SJSA1 (cell line): ENCODE measurements at regions not wholly inside any gene's neighbourhood (a gene's known extent, or its start where the extent isn't known, plus 50 kb on each side); places are given as distances from the start of the nearest gene placed in this dataset.
A peak's percentile ranks its signal among the peaks of the same experiment; 100 is the strongest.
"Not testable (repeated sequence)": the region's sequence is repeated elsewhere in the genome, so short reads cannot be mapped to it uniquely, and the experiment has no call there.

Experiments used
- DNase-seq, 2 experiments: peaks; one replicate each; pipeline ENCODE4 v3.0.0-alpha.2; 2015 to 2020; ENCODE audit warnings: low spot score in 2 of 2, low read depth in 1 of 2
- H3K27ac ChIP-seq: fragments of 250-450 bp; sonication (Bioruptor Pico); 2 replicates; pipeline ENCODE4 v1.5.1; 2020; ENCODE audit warnings: mild to moderate bottlenecking, moderate library complexity
- H3K27me3 ChIP-seq: fragments of 250-450 bp; sonication (Bioruptor Pico); replicated peaks from 2 replicates; pipeline ENCODE4 v1.5.1; 2020; ENCODE audit warnings: mild to moderate bottlenecking, moderate library complexity
- H3K36me3 ChIP-seq: fragments of 250-450 bp; sonication (Bioruptor Pico); 2 replicates; pipeline ENCODE4 v1.5.1; 2020; ENCODE audit warnings: mild to moderate bottlenecking
- H3K4me1 ChIP-seq: fragments of 250-450 bp; sonication (Bioruptor Pico); replicated peaks from 2 replicates; pipeline ENCODE4 v1.6.1; 2021; ENCODE audit warnings: mild to moderate bottlenecking
- H3K4me3 ChIP-seq: fragments of 250-450 bp; sonication (Bioruptor Pico); 2 replicates; pipeline ENCODE4 v1.5.1; 2020; ENCODE audit warnings: mild to moderate bottlenecking
- H3K9me3 ChIP-seq: fragments of 250-450 bp; sonication (Bioruptor Pico); replicated peaks from 2 replicates; pipeline ENCODE4 v1.5.1; 2020; ENCODE audit warnings: mild to moderate bottlenecking

DNA sequence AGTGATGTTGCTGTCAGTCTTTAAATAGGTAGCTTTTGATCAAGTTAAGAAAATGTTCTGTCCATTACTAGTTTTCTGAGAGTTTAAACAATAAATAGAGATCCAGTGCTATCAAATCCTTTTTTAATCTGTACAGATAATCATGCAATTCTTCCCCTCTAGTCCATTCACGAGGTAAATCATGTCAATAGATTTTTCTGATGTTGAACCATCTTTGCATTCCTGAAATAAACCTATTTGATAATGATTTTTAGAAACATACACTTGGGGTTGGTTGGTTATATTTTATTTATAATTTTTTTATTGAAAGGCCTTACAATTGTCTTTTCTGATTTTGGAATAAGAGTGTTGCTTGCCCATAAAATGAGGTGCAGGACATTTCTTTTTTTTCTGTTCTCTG lies 95.0 kb downstream of the FAM53A start:
- Histone ChIP-seq H3K9me3 (no peaks in the 10 kb centered on the region), H3K36me3 (no peaks in the 10 kb centered on the region), H3K4me1 (no peaks in the 10 kb centered on the region), H3K4me3 (no peak overlapping the region), H3K27ac (no peak overlapping the region), H3K27me3 (no peaks in the 10 kb centered on the region)
- no peak for DNase-seq

DNA sequence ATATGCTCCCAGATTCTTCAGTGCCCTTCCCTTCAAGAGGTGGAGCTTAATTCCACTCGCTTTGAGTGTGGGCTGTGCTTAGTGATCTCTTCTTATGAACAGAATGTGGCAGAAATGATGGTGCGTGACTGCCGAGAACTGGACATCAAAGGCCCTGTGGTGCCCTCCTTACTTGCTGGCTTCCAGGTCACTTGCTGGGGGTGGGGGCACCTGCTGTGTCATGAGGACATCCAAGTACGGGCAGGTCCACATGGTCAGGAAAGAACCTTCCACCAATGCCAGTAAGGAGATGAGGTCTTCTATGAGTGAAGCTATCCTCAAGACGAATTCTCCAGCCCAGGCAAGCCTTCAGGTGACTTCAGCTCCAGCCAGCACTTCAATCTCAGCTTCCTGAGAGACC lies 95.8 kb downstream of the FAM53A start:
- H3K36me3 ChIP-seq = no peaks in the 10 kb centered on the region
- no peak for DNase-seq
- no peak overlapping the region for H3K27ac ChIP-seq
- no peaks in the 10 kb centered on the region for H3K27me3 ChIP-seq
- no peaks in the 10 kb centered on the region for H3K9me3 ChIP-seq
- H3K4me3 ChIP-seq = no peak overlapping the region
- no peaks in the 10 kb centered on the region for H3K4me1 ChIP-seq

DNA sequence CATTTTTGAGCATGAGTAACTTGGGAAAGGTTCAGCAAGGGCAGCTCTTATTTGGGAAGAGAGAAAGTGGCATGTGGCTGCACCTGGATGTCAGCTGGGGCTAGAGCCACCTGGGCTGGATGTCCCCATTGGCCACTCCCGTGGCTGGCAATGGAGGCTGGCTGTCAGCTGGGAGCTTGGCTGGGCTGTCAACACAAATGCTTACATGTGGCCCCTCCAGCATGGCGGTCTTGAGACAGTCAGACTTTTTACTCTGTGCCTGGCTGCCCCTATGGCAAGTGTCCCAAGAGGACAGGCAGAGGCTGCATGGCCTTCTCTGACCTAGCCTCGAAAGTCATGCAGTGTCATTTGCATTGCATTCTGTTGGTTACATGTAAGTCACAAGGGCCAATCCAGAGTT lies 99.6 kb downstream of the FAM53A start:
- no peak overlapping the region for H3K27ac ChIP-seq
- H3K4me1 ChIP-seq = 0 out of 2 replicates have a peak, but pooled peaks cover 2% of the 10 kb centered on the region
- no peaks in the 10 kb centered on the region for H3K36me3 ChIP-seq
- no peak overlapping the region for H3K4me3 ChIP-seq
- H3K9me3 ChIP-seq = no peaks in the 10 kb centered on the region
- H3K27me3 ChIP-seq = no peaks in the 10 kb centered on the region
- no peak for DNase-seq

DNA sequence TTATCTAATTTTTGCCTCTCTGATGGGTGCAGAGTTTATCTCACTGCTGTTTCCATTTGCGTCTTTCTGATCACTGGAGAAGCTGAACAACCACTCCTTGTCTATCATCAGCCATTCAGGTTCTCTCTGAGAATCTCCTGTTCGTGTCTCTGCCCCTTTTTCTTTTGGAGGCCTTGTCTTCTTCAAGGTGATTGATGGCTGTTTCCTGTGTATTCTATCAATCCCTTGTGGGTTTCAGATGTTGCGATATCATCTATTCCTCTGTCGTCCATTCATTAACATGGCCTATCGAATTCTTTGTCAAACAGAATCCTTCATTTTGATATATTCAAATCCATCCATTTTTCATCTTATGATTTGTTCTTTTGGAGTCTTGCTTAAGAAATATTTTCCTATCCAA lies 100.3 kb downstream of the FAM53A start:
- H3K27me3 ChIP-seq = no peaks in the 10 kb centered on the region
- H3K9me3 ChIP-seq = no peaks in the 10 kb centered on the region
- H3K4me3 ChIP-seq = no peak overlapping the region
- no peak for DNase-seq
- H3K4me1 ChIP-seq = 0 out of 2 replicates have a peak, but pooled peaks cover 4% of the 10 kb centered on the region
- H3K27ac ChIP-seq = no peak overlapping the region
- no peaks in the 10 kb centered on the region for H3K36me3 ChIP-seq

DNA sequence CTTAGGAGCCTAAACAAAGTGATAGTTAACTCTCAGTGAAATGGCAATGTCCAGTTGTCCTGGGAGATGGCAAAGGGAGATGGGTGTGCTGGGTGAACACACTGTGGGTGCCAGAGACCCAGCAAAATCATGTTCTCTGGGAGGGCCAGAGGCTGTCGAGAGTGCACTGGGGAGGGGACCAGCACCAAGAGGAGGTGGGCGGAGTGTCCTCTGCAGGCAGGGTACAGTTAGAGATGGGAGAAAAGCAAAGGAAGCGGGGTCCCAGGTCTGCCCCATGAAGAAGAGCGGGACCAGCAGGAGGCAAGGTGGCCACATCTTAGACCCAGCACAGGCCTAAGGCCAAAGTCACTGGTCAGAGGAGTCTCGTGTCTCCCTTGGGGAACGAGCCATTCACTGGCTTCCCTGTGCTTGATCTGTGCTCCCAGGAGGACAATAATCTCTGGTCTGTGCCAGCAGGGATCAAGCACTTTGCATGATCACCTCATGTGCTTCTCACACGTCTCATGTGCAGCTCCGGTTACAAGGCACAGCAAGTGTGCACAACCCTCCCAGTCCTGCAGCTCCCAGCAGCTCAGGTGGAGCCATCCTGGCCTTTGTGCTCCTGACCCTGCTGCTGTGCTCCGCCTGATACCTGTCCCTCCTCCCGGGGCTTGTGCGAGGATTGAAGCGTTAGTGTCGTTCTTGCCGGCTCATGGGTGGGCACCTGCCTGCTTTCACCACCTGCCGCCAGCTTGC lies 100.9 kb downstream of the FAM53A start:
- Histone ChIP-seq H3K27me3 (no peaks in the 10 kb centered on the region), H3K4me3 (no peak overlapping the region), H3K27ac (no peak overlapping the region), H3K9me3 (no peaks in the 10 kb centered on the region), H3K36me3 (no peaks in the 10 kb centered on the region), H3K4me1 (0 out of 2 replicates have a peak, but pooled peaks cover 4% of the 10 kb centered on the region)
- no peak for DNase-seq

DNA sequence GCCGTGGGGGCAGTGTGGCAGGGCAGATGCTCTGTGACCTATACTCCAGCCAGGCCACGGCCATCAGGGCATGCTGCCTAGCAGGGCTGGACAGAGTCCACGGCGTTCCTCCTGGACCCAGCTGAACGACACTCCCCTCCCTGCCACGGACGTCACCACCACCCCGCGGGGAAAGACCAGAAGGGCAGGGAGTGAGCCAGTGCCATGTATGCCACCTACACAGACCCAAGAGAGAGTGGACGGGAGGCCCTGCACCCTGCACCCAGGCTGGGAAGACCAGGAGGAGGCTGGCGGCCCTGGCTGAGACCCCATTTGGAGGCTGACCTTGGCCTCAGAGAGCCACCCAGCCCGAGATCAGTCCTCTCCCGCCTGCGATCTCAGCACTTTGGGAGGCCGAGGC lies 101.9 kb downstream of the FAM53A start:
- no peaks in the 10 kb centered on the region for H3K27me3 ChIP-seq

DNA sequence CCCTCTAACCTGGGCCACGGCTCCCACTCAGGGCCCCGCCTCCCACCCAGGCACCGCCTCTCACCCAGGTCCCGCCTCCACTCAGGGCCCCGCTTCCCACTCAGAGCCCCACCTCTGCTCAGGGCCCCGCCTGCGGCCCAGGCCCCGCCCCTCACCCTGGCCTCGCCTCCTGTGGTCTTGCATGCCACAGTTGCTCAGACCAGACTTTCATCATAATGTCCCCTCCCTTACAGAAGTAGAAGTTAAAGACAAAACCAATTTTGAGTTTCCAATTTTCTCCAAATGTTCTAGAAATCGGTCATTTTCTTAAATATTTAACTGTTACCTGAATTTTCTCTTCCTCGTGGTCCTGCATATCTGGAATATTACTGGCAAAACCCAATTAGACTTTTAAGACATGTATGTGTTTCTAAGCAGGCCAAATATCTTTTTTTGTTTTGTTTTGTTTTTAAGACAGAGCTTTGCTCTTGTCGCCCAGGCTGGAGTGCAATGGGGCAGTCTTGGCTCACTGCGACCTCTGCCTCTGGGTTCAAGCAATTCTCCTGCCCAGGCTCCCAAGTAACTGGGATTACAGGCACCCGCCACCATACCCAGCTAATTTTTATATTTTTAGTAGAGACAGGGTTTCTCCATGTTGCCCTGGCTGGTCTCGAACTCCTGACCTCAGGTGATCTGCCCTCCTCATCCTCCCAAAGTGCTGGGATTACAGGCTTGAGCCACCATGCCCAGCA lies 102.8 kb downstream of the FAM53A start:
- not testable (repeated sequence) for H3K27ac ChIP-seq, H3K9me3 ChIP-seq, H3K27me3 ChIP-seq, H3K4me3 ChIP-seq, H3K36me3 ChIP-seq, DNase-seq, H3K4me1 ChIP-seq

More for the DNA sequence above, 101.9 kb downstream of the FAM53A start:
- H3K27ac ChIP-seq = no peak overlapping the region
- no peak for DNase-seq
- no peaks in the 10 kb centered on the region for H3K9me3 ChIP-seq
- no peak overlapping the region for H3K4me3 ChIP-seq
- H3K4me1 ChIP-seq = 0 out of 2 replicates have a peak, but pooled peaks cover 4% of the 10 kb centered on the region
- H3K36me3 ChIP-seq = no peaks in the 10 kb centered on the region

DNA sequence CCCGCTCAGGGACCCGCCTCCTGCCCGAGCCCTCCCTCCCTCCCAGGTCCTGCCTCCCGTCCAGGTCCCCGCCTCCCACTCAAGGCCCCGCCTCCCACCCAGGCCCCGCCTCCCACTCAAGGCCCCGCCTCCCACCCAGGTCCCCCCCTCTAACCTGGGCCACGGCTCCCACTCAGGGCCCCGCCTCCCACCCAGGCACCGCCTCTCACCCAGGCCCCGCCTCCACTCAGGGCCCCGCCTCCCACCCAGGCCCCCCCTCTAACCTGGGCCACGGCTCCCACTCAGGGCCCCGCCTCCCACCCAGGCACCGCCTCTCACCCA lies 103.5 kb downstream of the FAM53A start:
- not testable (repeated sequence) for H3K36me3 ChIP-seq, H3K4me3 ChIP-seq, H3K9me3 ChIP-seq, H3K27ac ChIP-seq, H3K27me3 ChIP-seq, DNase-seq, H3K4me1 ChIP-seq

DNA sequence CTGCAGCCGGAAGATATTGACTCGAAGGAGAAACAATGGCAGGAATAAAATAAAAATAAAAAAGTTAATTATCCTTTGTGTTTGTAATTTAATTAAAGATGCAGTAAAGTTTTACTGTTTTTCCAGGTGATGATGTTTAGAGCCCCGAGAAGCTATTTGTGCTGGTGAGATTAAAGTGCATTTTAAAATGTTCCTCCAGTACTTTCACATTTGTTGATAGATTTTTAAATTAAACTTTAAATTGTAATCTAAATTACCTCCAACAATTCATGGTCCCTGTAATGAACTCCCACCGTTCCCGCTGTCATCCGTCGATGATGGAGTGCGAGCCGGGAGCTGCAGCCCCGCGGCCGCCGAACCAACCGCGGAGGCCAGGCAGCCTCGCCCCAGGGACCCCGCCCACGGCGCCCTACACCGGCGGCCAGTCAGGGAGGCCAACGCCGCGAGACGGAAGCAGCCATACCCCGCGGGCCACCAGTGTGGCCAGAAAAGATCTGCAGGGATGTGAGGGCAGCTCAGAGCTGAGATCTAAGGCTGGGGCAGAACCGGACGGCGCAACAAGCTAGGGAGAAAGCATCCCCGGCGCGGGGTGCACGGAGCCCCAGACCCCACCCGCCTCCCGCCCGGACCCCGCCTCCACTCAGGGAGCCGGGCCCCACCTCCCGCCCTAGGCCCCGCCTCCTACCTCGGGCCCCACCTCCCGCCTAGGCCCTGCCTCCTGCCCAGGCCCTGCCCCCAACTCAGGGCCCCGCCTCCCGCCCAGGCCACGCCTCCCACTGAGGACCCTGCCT lies 104.0 kb downstream of the FAM53A start:
- H3K4me3 ChIP-seq = peak overlapping the region; percentile 29
- H3K36me3 ChIP-seq = no peaks in the 10 kb centered on the region
- peak in 1 of 2 experiments; percentile 6 for DNase-seq
- no peak overlapping the region for H3K27ac ChIP-seq
- no peaks in the 10 kb centered on the region for H3K27me3 ChIP-seq
- no peaks in the 10 kb centered on the region for H3K9me3 ChIP-seq
- 0 out of 2 replicates have a peak, but pooled peaks cover 4% of the 10 kb centered on the region for H3K4me1 ChIP-seq

DNA sequence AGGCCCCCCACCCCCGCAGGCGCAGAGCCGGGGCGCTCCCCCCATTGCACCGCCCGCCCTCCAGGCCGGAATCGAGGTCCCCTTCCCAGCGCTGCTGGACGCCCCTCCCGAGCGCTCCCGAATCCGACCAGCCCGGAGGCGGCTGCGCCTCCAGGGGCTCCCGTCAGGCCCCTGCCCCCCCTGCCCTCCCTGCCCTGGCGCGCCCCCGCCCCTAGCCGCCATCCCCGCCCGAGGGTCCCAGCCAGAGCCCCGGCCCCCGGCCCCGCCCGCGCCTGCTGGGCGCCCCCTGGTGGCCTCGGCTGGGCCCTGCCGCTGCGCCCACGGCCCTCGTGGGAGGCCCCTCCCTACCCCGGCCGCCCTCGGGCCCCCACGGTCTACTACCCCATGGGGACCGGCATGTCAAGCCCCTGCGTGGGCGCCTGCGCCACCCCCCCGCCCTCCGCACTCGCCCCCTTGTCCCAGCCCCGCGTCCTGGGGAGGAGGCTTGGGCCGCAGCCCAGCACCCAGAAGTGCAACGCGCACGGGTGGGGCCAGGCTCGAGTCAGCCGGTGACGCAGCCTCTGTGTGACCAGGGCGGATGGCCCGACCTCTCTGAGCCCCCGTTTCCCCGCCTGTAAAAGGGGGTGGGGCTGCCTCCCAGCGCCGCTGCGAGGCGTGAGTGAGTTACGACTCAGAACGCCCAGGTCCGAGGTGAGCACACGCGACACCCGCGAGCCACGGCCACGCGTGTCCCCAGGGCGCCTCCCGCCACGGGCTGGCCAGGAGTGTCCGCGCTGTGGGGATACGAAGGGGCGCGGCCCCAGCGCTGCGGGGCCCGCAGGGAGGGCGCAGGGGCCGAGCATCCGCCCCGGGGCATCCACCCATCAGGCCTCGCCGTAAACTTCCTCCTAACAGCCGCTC lies 104.9 kb downstream of the FAM53A start:
- no peaks in the 10 kb centered on the region for H3K9me3 ChIP-seq
- peak in 1 of 2 experiments; percentile 12 for DNase-seq
- H3K36me3 ChIP-seq = no peaks in the 10 kb centered on the region
- H3K4me3 ChIP-seq = peak overlapping the region; percentile 29
- 0 out of 2 replicates have a peak, but pooled peaks cover 4% of the 10 kb centered on the region for H3K4me1 ChIP-seq
- H3K27me3 ChIP-seq = no peaks in the 10 kb centered on the region
- H3K27ac ChIP-seq = no peak overlapping the region

DNA sequence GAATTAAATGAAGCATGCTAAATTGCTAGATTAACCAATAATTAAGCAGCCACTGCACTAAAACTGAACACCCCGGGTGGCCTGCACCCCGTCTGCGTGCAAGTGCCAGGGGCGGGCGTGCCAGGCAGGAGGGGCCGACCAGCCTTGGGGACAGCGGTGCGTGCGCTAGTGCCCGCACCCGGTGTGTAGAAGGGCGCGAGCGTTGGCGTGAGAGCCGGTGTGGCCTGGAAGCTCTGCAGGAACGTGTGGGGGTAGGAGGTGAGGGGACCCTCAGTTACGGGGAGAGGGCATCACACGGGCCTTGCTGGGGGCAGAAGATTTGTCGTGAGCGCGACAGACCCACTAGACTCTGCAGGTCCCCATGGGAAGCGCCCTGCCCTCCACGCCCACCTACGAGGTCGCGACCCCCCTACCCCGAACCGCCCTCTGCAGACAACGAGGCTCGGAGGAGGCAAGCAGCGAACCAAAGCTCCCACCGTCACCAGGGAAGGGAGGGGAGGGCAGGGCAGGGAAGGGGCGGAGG lies 105.8 kb downstream of the FAM53A start:
- H3K4me1 ChIP-seq = 0 out of 2 replicates have a peak, but pooled peaks cover 4% of the 10 kb centered on the region
- no peak overlapping the region for H3K27ac ChIP-seq
- H3K27me3 ChIP-seq = no peaks in the 10 kb centered on the region
- H3K4me3 ChIP-seq = no peak overlapping the region
- no peaks in the 10 kb centered on the region for H3K36me3 ChIP-seq
- H3K9me3 ChIP-seq = no peaks in the 10 kb centered on the region
- no peak for DNase-seq

DNA sequence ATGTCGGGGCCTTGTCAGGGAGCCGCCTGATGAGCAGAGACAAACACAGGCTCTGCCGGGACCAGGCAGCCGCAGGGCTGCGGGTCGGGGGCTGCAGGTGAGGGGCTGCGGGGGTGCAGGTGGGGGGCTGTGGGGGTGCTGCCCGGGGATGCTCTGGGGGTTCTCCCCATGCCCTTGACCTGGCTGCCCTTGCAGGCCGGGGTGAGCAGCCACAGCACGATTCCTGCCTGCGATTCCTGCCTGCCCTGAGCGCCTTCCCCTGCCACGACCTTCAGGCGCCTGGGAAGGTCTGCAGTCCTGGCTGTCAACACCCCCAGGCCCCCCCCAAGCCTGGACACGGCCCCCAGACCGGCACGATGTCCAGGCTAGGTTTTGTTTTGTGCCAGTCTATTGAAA lies 106.3 kb downstream of the FAM53A start:
- Histone ChIP-seq H3K9me3 (no peaks in the 10 kb centered on the region), H3K4me3 (no peak overlapping the region), H3K4me1 (0 out of 2 replicates have a peak, but pooled peaks cover 4% of the 10 kb centered on the region), H3K27ac (no peak overlapping the region), H3K36me3 (no peaks in the 10 kb centered on the region), H3K27me3 (no peaks in the 10 kb centered on the region)
- DNase-seq = no peak
